NCI-H748 treated with DMSO at 0.1 percent for 48 hours (cell line): ENCODE measurements at regions not wholly inside any gene's neighbourhood (a gene's known extent, or its start where the extent isn't known, plus 50 kb on each side); places are given as distances from the start of the nearest gene placed in this dataset.
"Not testable (repeated sequence)": the region's sequence is repeated elsewhere in the genome, so short reads cannot be mapped to it uniquely, and the experiment has no call there.

Experiments
- DNase-seq: peaks from one replicate; lab custom pipeline; 2025; lab: John Stamatoyannopoulos, UW

- no peak for DNase-seq
Observed at GRCh38 chr13:53405616-53406015, 377.0 kb downstream of the OLFM4 start.

GRCh38 chr13:53408306-53408705 lies 379.7 kb downstream of the OLFM4 start:
- no peak for DNase-seq

DNA sequence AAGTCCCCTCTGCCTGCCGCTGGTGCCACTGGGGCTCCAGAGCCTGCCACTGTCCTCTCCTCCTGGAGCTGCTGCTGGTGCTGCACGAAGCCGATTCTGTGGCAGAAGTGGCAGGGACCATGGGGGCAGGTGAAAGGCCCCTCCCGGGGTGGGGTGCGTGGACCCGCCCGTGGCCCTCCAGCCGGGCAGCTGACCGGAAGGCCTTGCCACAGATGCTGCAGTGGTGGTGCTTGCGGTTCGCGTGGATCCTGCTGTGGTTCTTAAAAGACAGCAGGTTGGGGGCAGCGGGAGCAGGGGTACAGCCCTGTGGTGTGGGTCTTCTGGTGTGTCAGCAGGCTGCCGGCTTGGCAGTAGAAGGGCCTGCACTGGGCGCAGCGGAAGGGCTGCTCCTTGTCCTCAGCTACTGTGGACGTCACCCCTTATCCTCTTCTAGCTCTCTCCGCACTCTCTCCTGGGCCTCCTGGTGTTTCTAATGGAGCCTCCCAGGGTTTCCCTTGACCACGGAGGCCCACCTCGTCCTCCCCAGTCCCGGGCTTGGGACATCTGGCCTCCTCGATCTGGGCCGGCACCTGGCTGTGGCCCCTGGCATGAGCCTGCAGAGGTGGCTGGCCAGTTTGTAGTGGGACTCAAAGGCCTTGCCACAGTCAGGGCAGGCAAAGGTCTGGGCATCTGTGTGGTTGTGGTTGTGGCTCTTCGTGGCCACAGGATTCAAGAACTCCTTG lies 380.4 kb downstream of the OLFM4 start:
- DNase-seq = no peak

DNA sequence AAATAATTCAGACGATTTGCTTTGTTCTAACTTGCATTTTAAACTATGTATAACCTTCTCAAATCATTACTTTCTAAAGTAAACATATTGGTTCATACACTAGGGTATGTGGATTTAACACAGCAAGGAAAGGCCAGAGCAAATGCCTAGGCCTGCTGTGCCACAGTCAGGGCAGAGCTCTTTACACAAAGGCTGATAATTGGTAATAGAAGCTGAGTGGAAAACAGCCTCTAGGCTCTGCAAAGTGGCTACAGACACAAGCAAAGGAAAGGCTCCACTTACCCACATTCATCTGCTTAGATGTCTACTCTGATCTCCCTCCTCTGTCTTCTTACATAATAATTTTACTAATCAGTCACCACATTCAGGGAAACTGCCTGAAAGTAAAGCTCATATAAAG lies 382.9 kb downstream of the OLFM4 start:
- peak; percentile 36 for DNase-seq

- no peak for DNase-seq
Observed at GRCh38 chr13:53415135-53415534, 386.5 kb downstream of the OLFM4 start.

DNA sequence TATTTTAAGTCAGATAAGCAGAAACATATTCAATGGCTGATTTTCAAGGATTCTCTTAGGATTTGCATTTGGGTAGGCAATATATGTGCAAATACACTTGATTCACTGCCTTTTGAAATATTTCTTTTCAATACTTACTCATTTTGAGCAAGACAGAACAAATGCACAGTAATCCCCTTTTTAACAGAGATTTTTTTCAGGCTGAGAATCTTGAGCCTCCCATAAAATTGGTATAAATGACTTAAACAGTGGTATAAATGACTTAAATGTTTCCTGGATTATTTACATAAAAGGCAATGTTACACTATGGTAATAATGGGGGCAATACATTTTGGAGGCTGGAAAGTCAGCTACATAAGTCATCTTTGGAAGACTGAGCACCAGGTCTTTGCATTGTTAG lies 389.0 kb downstream of the OLFM4 start:
- no peak for DNase-seq

DNA sequence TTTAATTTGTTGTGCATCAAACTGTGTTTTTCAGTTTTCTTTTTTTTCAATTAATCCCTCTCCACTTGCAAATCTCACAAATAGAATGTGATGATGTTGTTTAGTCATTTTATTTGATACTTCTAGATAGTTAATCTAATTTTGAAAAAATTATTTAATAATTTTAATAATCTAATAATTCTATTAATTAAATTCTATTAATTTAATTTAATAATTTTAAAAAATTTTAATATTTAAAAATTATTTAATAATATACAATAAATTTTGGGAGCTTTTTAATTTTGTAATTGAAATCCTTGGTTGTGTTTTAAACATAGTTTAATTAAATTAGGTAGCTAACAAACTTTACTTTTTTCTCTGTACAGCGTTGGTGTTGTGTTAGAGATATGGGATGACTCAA lies 393.8 kb downstream of the OLFM4 start:
- DNase-seq = no peak

DNA sequence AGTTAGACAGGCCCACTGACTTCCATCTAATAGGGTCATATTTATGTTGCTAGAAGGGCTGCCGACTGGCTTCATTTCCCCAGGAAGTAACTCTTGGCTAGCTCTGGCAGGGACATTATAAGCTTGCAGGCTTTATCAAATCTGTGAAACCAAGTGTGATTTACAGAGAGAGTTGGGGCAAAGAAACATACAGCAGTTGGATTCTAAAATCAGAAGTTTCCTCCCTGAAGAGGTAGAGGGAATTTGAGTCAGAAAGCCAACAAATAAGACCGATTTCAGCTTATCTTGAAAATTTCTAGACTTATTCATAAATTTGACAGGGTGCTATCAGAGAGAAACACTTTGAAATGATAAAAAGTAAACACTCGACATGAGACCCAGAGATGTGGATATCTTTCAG lies 407.8 kb downstream of the OLFM4 start:
- no peak for DNase-seq

DNA sequence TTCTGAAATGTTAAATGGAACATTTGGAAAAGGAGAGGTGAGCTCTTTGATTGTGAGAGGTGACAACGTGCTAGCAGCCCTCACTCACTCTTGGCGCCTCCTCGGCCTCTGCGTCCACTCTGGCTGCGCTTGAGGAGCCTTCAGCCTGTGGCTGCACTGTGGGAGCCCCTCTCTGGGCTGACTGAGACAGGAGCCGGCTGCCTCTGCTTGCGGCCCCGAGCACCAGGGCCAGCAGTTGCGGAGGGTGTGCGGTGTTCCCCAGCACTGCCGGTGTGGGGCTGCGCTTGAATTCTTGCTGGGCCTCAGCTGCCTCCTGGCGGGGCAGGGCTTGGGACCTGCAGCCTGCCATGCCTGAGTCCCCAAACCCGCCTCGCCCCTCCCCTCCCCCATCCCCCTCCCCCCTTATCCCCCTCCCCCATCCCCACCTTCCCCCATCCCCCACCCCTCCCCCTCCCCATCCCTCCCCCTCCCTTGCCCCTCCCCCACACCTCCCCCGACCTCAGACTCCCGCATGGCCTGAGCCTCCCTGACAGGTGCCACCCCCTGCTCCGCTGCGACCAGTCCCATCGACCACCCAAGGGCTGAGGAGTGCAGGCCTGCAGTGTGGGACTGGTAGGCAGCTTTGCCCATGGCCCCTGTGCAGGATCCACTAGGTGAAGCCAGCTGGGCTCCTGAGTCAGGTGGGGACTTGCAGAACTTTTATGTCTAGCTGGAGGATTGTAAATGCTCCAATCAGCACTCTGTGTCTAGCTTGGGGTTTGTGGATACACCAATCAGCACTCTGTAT lies 411.0 kb downstream of the OLFM4 start:
- no peak for DNase-seq

- DNase-seq = no peak
Observed at GRCh38 chr13:53442979-53443378, 414.4 kb downstream of the OLFM4 start.

DNA sequence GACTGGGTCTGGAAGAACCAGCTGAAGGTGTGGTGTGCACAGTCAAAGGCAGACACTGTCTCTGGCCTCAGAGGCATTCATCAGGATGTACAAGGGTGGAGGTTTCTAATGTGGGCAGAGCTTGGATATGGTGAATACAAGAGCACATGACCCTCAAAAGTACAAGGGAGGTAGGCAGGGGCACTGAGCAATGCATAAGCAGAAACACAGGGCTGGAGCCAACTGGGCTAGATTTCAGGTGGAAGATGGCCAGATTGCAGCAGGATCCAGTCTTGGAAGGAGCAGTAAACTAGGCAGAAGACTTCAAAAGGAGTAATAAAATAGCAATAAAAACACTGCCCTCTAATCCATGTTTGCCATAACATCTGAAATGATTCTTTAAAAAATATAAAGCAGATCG lies 417.1 kb downstream of the OLFM4 start:
- no peak for DNase-seq

DNA sequence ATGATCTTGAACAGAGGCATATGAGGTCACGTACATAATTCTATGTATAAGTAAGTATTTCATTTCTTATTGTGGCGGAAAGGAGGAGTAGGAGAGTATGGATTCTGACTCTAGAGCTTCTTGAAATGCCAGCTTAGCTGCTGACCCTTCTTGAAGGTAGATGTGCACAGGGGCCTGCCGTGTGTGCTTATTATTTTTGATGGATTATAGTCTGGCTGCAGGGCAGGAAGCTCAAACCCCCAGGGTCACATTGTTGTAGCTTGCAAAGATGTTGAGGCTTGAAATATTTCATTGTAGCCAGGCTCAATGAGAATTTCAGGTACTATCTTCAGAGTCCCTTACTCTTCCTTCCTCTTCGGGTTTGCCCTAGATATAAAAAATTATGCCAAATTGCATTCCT lies 418.8 kb downstream of the OLFM4 start:
- DNase-seq = no peak

GRCh38 chr13:53447863-53448262 lies 419.2 kb downstream of the OLFM4 start:
- DNase-seq = no peak

- DNase-seq = not testable (repeated sequence)
Observed at GRCh38 chr13:53452263-53452808, 423.7 kb downstream of the OLFM4 start.

DNA sequence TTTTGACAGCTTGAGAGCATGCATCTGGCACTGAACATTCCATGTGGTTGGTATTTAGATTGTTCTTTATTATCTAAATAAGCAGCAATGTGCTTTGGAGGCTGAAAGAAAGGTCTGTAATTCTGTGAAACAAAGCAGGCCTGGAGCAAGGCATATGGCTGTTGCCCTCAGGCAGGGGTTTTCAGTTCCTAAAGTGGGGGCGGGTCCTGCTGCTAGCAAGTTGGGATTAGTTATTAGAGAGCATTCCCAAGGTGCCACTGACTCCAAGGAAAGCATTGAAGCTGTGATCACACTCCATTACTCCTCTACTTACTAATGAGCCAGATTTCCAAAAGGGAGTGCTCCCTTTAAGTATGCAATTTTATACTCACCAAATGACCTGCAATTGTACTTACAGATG lies 432.2 kb downstream of the OLFM4 start:
- DNase-seq = no peak

- DNase-seq = no peak
Observed at GRCh38 chr13:53463106-53463505, 434.5 kb downstream of the OLFM4 start.

DNA sequence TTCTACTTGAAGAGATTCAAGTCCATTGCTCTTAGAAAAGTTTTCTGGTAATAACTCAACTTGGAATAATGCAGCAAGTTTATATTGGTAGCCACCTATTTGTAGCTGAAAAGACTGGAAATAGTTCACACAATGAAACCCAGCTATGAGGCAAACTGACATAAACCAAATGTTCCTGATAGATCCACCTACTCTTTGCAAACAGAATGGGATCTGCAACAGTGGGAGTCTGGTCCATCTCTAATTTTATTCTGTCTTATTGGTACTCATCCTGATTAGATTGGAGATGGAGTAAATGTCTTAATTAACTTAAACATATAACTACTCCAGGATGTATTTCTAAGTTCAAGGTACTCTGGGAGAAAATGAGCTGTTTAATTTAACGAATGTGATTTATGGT lies 438.0 kb downstream of the OLFM4 start:
- no peak for DNase-seq

DNA sequence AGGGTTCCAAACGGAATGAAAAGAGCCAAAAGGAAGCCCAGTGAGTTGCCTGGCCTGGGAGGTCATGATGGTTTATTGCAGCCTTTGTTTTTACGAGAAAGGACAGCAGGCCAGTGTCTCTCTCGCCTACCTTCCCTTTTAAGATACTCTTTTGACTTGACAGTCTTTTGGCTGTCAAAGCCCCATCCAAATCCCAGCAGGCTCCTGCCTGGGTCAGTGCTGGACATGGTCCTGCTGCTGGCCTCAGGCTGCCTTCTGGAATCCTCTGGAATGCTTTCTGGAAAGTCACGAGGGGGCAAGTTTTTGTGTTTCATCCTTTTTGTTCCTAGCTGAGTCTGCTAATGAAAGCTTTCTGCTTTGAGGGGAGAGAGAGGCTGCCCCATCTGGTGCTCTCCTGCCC lies 444.8 kb downstream of the OLFM4 start:
- no peak for DNase-seq

DNA sequence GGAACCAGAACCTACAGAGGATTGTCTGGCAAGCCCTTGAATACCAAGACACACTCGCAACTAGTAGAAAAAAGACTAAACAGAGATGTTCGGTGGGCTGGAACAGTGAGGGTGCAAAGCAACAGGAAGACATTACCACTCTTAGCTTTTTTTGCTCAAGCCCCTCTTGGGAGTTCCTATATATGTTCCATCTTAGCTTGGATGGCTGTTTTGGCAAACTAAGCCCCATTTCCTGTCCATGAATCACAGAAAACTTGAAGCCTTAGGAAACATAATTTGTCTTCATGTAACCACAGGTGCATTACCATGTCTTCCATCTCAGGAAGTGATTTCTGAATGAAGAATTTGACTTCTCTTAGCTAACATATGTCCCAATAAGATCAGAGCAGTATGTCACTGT lies 446.3 kb downstream of the OLFM4 start:
- no peak for DNase-seq

GRCh38 chr13:53490752-53491151 lies 462.1 kb downstream of the OLFM4 start:
- no peak for DNase-seq

GRCh38 chr13:53494406-53494805 lies 465.8 kb downstream of the OLFM4 start:
- DNase-seq = no peak

GRCh38 chr13:53499576-53500133 lies 471.0 kb downstream of the OLFM4 start:
- peak; percentile 87 for DNase-seq

DNA sequence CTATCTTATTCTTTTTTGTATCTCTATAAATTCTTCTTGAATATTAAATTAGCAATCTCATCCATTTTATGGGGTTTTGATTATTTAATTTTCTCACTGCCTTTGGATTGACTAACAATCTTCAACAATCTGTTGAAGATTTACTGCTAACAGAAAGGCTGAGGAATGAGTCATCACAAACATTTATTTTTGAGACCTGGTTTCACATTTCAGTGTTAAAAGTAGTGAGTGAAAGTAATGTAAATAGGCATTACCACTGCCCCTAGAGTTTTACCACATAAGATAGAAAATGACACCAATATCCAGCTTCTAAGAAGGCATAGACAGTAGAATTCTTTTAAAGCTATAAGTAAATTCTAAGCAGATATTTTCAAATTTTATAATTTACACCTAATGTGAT lies 472.8 kb downstream of the OLFM4 start:
- peak; percentile 22 for DNase-seq
